Esophagus squamous epithelium (tissue), 4 donors: ENCODE measurements at regions not wholly inside any gene's neighbourhood (a gene's known extent, or its start where the extent isn't known, plus 50 kb on each side); places are given as distances from the start of the nearest gene placed in this dataset.

Experiments
- POLR2A ChIP-seq, 4 donors: fragments of 450-650 bp; IDR thresholded peaks; one replicate each; pipeline ENCODE4 v1.6.1; 2017; ENCODE audit warnings: antibody characterized with exemption in 4 of 4, mild to moderate bottlenecking in 4 of 4, moderate library complexity in 3 of 4
- TF ChIP-seq, protein P1 (sequence below), 6 experiments: fragments of 450-650 bp in 4 of 6; fragments of 200-600 bp in 2 of 6; sonication (generic) in 2 of 6; IDR thresholded peaks; one replicate each; pipeline ENCODE4 v1.5.1; 2016 to 2019; ENCODE audit warnings: antibody characterized with exemption in 6 of 6, mild to moderate bottlenecking in 4 of 6, moderate library complexity in 4 of 6

DNA sequence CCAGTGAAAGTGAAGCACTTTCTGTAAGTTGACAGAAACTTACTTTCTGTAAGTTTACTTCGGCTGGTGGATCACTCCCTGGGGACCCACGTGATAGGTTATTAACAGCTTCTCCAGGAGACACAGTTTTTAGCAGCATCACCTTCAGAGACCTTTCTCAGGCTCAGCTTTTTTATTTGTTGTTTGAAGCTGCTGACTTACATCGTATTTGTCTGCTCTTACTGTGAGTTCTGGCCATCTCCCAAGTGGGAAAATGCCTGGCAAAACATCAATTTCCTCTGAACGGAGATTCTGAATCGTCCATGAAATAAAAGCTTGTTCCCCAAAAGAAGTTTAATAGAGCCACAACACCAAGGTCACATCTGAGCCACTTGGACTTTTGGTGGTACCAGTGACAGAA is 178.7 kb upstream of the PODXL start:
- TF ChIP-seq, protein P1, sequence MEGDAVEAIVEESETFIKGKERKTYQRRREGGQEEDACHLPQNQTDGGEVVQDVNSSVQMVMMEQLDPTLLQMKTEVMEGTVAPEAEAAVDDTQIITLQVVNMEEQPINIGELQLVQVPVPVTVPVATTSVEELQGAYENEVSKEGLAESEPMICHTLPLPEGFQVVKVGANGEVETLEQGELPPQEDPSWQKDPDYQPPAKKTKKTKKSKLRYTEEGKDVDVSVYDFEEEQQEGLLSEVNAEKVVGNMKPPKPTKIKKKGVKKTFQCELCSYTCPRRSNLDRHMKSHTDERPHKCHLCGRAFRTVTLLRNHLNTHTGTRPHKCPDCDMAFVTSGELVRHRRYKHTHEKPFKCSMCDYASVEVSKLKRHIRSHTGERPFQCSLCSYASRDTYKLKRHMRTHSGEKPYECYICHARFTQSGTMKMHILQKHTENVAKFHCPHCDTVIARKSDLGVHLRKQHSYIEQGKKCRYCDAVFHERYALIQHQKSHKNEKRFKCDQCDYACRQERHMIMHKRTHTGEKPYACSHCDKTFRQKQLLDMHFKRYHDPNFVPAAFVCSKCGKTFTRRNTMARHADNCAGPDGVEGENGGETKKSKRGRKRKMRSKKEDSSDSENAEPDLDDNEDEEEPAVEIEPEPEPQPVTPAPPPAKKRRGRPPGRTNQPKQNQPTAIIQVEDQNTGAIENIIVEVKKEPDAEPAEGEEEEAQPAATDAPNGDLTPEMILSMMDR (IDR thresholded peaks at IDR 0.05), result no peak
- no peak for TF ChIP-seq POLR2A (IDR thresholded peaks at IDR 0.05)
